HEK293T (cell line): ENCODE measurements at regions not wholly inside any gene's neighbourhood (a gene's known extent, or its start where the extent isn't known, plus 50 kb on each side); places are given as distances from the start of the nearest gene placed in this dataset.

Source experiments
- CTCF ChIA-PET: fragments of 350-600 bp; formaldehyde crosslinking; extraction: SDS; loops from one replicate; lab custom pipeline; 2021; ENCODE audit warnings: antibody characterized with exemption, inconsistent platforms; lab: Yijun Ruan, JAX
- POLR2A ChIA-PET: fragments of 350-600 bp; formaldehyde crosslinking; extraction: SDS; loops from one replicate; lab custom pipeline; 2020; ENCODE audit warnings: antibody characterized with exemption, inconsistent platforms; lab: Yijun Ruan, JAX
- DNase-seq: peaks from one replicate; pipeline ENCODE4 v3.0.0; 2012; ENCODE audit warnings: mixed read lengths; ENCODE audit errors: extremely low spot score
- ARNT ChIP-seq: fragments of 450-650 bp; IDR thresholded peaks from 2 replicates; pipeline ENCODE4 v1.6.1; 2017; ENCODE audit warnings: mild to moderate bottlenecking
- BHLHE40 ChIP-seq: fragments of 450-650 bp; IDR thresholded peaks from 2 replicates; pipeline ENCODE4 v1.6.1; 2016; ENCODE audit warnings: mild to moderate bottlenecking, moderate library complexity, borderline replicate concordance
- CTBP1 ChIP-seq: fragments of 450-650 bp; IDR thresholded peaks from 2 replicates; pipeline ENCODE4 v1.6.1; 2016; ENCODE audit warnings: borderline replicate concordance
- ELF4 ChIP-seq: fragments of 450-650 bp; IDR thresholded peaks from 2 replicates; pipeline ENCODE4 v1.6.1; 2017; ENCODE audit warnings: antibody characterized with exemption
- FOXA1 ChIP-seq: fragments of 450-650 bp; IDR thresholded peaks from 2 replicates; pipeline ENCODE4 v1.6.1; 2016; ENCODE audit warnings: mild to moderate bottlenecking
- FOXK2 ChIP-seq: fragments of 450-650 bp; IDR thresholded peaks from 2 replicates; pipeline ENCODE4 v1.6.1; 2016; ENCODE audit warnings: mild to moderate bottlenecking
- FOXM1 ChIP-seq: fragments of 450-650 bp; IDR thresholded peaks from 2 replicates; pipeline ENCODE4 v1.6.1; 2017; ENCODE audit warnings: mild to moderate bottlenecking, borderline replicate concordance
- HDGF ChIP-seq: fragments of 450-650 bp; IDR thresholded peaks from 2 replicates; pipeline ENCODE4 v1.6.1; 2017; ENCODE audit warnings: antibody characterized with exemption, borderline replicate concordance
- L3MBTL2 ChIP-seq: fragments of 450-650 bp; conservative IDR thresholded peaks from 2 replicates; pipeline ENCODE4 v1.6.1; 2016; ENCODE audit warnings: mild to moderate bottlenecking
- LEF1 ChIP-seq: fragments of 450-650 bp; IDR thresholded peaks from 2 replicates; pipeline ENCODE4 v1.6.1; 2017; ENCODE audit warnings: mild to moderate bottlenecking, borderline replicate concordance
- NFRKB ChIP-seq: fragments of 450-650 bp; IDR thresholded peaks from 2 replicates; pipeline ENCODE4 v1.6.1; 2016; ENCODE audit warnings: mild to moderate bottlenecking, moderate library complexity
- PKNOX1 ChIP-seq: fragments of 450-650 bp; IDR thresholded peaks from 2 replicates; pipeline ENCODE4 v1.6.1; 2016
- SP1 ChIP-seq: fragments of 450-650 bp; IDR thresholded peaks from 2 replicates; pipeline ENCODE4 v1.6.1; 2017
- SUZ12 ChIP-seq: fragments of 450-650 bp; IDR thresholded peaks from 2 replicates; pipeline ENCODE4 v1.6.1; 2016; ENCODE audit warnings: mild to moderate bottlenecking
- TARDBP ChIP-seq: fragments of 450-650 bp; IDR thresholded peaks from 2 replicates; pipeline ENCODE4 v1.6.1; 2016
- ZNF384 ChIP-seq: fragments of 450-650 bp; IDR thresholded peaks from 2 replicates; pipeline ENCODE4 v1.6.1; 2016

- no peak for DNase-seq
- ChIA-PET POLR2A (no interaction called here), CTCF (no interaction called here)
- TF ChIP-seq BHLHE40 (no peak), TARDBP (no peak)
Measured at GRCh38 chr14:78104160-78104559, 66.0 kb upstream of the NRXN3 start.

- TF ChIP-seq SUZ12: no peak
- TF ChIP-seq PKNOX1: no peak
- no peak for TF ChIP-seq BHLHE40
- no peak for TF ChIP-seq FOXK2
- no peak for TF ChIP-seq ARNT
- TF ChIP-seq TARDBP: no peak
- TF ChIP-seq L3MBTL2: no peak
- no peak for TF ChIP-seq FOXM1
- no peak for TF ChIP-seq FOXA1
- TF ChIP-seq ELF4: no peak
- POLR2A ChIA-PET: no interaction called here
- no peak for DNase-seq
- CTCF ChIA-PET: no interaction called here
Measured at GRCh38 chr14:78104655-78105054, 65.5 kb upstream of the NRXN3 start.

- CTCF ChIA-PET: no interaction called here
- TF ChIP-seq PKNOX1 (no peak), CTBP1 (no peak), ARNT (no peak), SUZ12 (no peak), FOXM1 (no peak)
- POLR2A ChIA-PET: no interaction called here
- DNase-seq: no peak
Measured at GRCh38 chr14:78106381-78106780, 63.8 kb upstream of the NRXN3 start.

GRCh38 chr14:78107166-78107565, 63.0 kb upstream of the NRXN3 start:
- POLR2A ChIA-PET: no interaction called here
- TF ChIP-seq CTBP1: no peak
- no peak for TF ChIP-seq ARNT
- TF ChIP-seq FOXM1: no peak
- TF ChIP-seq ZNF384: no peak
- no peak for TF ChIP-seq NFRKB
- no peak for TF ChIP-seq L3MBTL2
- no peak for TF ChIP-seq HDGF
- no peak for TF ChIP-seq FOXK2
- TF ChIP-seq SP1: no peak
- TF ChIP-seq SUZ12: no peak
- no peak for TF ChIP-seq BHLHE40
- no peak for TF ChIP-seq ELF4
- no peak for TF ChIP-seq FOXA1
- TF ChIP-seq PKNOX1: no peak
- TF ChIP-seq TARDBP: no peak
- CTCF ChIA-PET: no interaction called here
- DNase-seq: no peak

- TF ChIP-seq ELF4: no peak
- no peak for TF ChIP-seq CTBP1
- TF ChIP-seq BHLHE40: no peak
- no peak for TF ChIP-seq LEF1
- TF ChIP-seq NFRKB: no peak
- TF ChIP-seq ARNT: no peak
- no peak for TF ChIP-seq FOXK2
- no peak for TF ChIP-seq HDGF
- TF ChIP-seq SUZ12: no peak
- TF ChIP-seq SP1: no peak
- no peak for TF ChIP-seq TARDBP
- no peak for TF ChIP-seq L3MBTL2
- no peak for TF ChIP-seq FOXM1
- no peak for TF ChIP-seq PKNOX1
- no peak for TF ChIP-seq FOXA1
Measured at GRCh38 chr14:78119440-78119839, 50.7 kb upstream of the NRXN3 start.

More at GRCh38 chr14:78119440-78119839, 50.7 kb upstream of the NRXN3 start:
- ChIA-PET POLR2A (no interaction called here), CTCF (no interaction called here)
- DNase-seq: no peak
